ENCODE measurements at regions not wholly inside any gene's neighbourhood (a gene's known extent, or its start where the extent isn't known, plus 50 kb on each side); places are given as distances from the start of the nearest gene placed in this dataset.
"Not testable (repeated sequence)": the region's sequence is repeated elsewhere in the genome, so short reads cannot be mapped to it uniquely, and the experiment has no call there.

- TF ChIP-seq POLR2AphosphoS5 (IDR thresholded peaks at IDR 0.05; ENCODE audit: low read depth); CTCF (conservative IDR thresholded peaks at IDR 0.05; ENCODE audit: low read depth in 2 of 2); EZH2 (IDR thresholded peaks at IDR 0.05; ENCODE audit: low read depth, unreplicated experiment); NANOG (IDR thresholded peaks at IDR 0.05; ENCODE audit: borderline replicate concordance); EZH2phosphoT487 (IDR thresholded peaks at IDR 0.05; ENCODE audit: unreplicated experiment); REST (IDR thresholded peaks at IDR 0.05; ENCODE audit: unreplicated experiment); CREB1 (CRISPR knock-in tag; IDR thresholded peaks at IDR 0.05; ENCODE audit: low read depth); JUNB (IDR thresholded peaks at IDR 0.05; ENCODE audit: unreplicated experiment); ZNF114 (CRISPR knock-in tag; IDR thresholded peaks at IDR 0.05); ETS1 (IDR thresholded peaks at IDR 0.05): not testable (repeated sequence)
Measured at GRCh38 chr19:24035261-24035880, 51.6 kb upstream of the ZNF254 start.
